Suprapubic skin (tissue), 4 donors: ENCODE measurements at regions not wholly inside any gene's neighbourhood (a gene's known extent, or its start where the extent isn't known, plus 50 kb on each side); places are given as distances from the start of the nearest gene placed in this dataset.

Source experiments
- CTCF ChIP-seq, 2 donors: fragments of 200-600 bp in 1 of 2; fragments of 450-650 bp in 1 of 2; sonication (generic) in 1 of 2; IDR thresholded peaks; one replicate each; pipeline ENCODE4 v1.5.1; 2016 to 2019; ENCODE audit warnings: antibody characterized with exemption in 2 of 2, mild to moderate bottlenecking in 1 of 2, moderate library complexity in 1 of 2
- POLR2A ChIP-seq, 2 donors: fragments of 450-650 bp; IDR thresholded peaks; one replicate each; pipeline ENCODE4 v1.6.1; 2017; ENCODE audit warnings: antibody characterized with exemption in 2 of 2, mild to moderate bottlenecking in 2 of 2, moderate library complexity in 2 of 2
- POLR2AphosphoS5 ChIP-seq, 3 donors: sonication (generic); formaldehyde crosslinking; IDR thresholded peaks; one replicate each; pipeline ENCODE4 v1.6.1; 2017; ENCODE audit warnings: antibody characterized with exemption in 3 of 3

- TF ChIP-seq POLR2A (IDR thresholded peaks at IDR 0.05) = no peak
- TF ChIP-seq CTCF (IDR thresholded peaks at IDR 0.05) = no peak
- TF ChIP-seq POLR2AphosphoS5 (IDR thresholded peaks at IDR 0.05) = no peak
These were observed 527.3 kb downstream of the EPHA4 start for GRCh38 chr2:221044781-221045180.
